OCI-LY1 (cell line): ENCODE measurements at regions not wholly inside any gene's neighbourhood (a gene's known extent, or its start where the extent isn't known, plus 50 kb on each side); places are given as distances from the start of the nearest gene placed in this dataset.

ENCODE experiments used
- H2AFZ ChIP-seq: fragments of 200-600 bp; sonication (generic), shearing (Covaris generic); 2 replicates; pipeline ENCODE4 v1.6.0; 2014; ENCODE audit warnings: antibody characterized with exemption, mild to moderate bottlenecking, low read length
- H3F3A ChIP-seq: fragments of 200-600 bp; sonication (generic), shearing (Covaris generic); 2 replicates; pipeline ENCODE4 v1.6.0; 2014; ENCODE audit warnings: mild to moderate bottlenecking, antibody characterized with exemption, low read length, moderate library complexity; ENCODE audit not compliant: insufficient read depth
- H3K27ac ChIP-seq: fragments of 200-600 bp; sonication (generic); 2 replicates; pipeline ENCODE4 v1.5.1; 2014; ENCODE audit warnings: low read length, mixed run types, mild to moderate bottlenecking, low read depth; ENCODE audit not compliant: poor library complexity, severe bottlenecking
- H3K27me3 ChIP-seq: fragments of 200-600 bp; sonication (generic); 2 replicates; pipeline ENCODE4 v1.6.0; 2014; ENCODE audit warnings: antibody characterized with exemption, mild to moderate bottlenecking, low read length, moderate library complexity; ENCODE audit not compliant: insufficient read depth
- H3K36me3 ChIP-seq: fragments of 200-600 bp; sonication (generic); 2 replicates; pipeline ENCODE4 v1.6.1; 2014; ENCODE audit warnings: mild to moderate bottlenecking, antibody characterized with exemption, low read length, moderate library complexity, mixed read lengths; ENCODE audit not compliant: insufficient read depth
- H3K4me1 ChIP-seq: fragments of 200-600 bp; sonication (generic); 2 replicates; pipeline ENCODE4 v1.5.1; 2014; ENCODE audit warnings: mild to moderate bottlenecking, low read length, moderate library complexity; ENCODE audit not compliant: insufficient read depth, severe bottlenecking
- H3K4me2 ChIP-seq: fragments of 200-600 bp; sonication (generic), shearing (Covaris generic); 2 replicates; pipeline ENCODE4 v1.6.1; 2014; ENCODE audit warnings: low read length
- H3K4me3 ChIP-seq: fragments of 200-600 bp; sonication (generic); 2 replicates; pipeline ENCODE4 v1.5.1; 2014; ENCODE audit warnings: low read length, low read depth, mild to moderate bottlenecking, mixed read lengths; ENCODE audit not compliant: poor library complexity, severe bottlenecking
- H3K79me2 ChIP-seq: fragments of 200-600 bp; shearing (Covaris generic); 2 replicates; pipeline ENCODE4 v1.6.1; 2016; ENCODE audit warnings: mixed run types, low read length, mixed read lengths; ENCODE audit not compliant: insufficient read depth
- H3K9ac ChIP-seq: fragments of 200-600 bp; sonication (generic), shearing (Covaris generic); 2 replicates; pipeline ENCODE4 v1.6.1; 2014; ENCODE audit warnings: mild to moderate bottlenecking, low read length, mixed read lengths
- H3K9me2 ChIP-seq: fragments of 200-600 bp; sonication (generic), shearing (Covaris generic); 2 replicates; pipeline ENCODE4 v1.6.1; 2014; ENCODE audit warnings: low read depth, mild to moderate bottlenecking, low read length, mixed read lengths
- H3K9me3 ChIP-seq: fragments of 200-600 bp; shearing (Covaris generic); 2 replicates; pipeline ENCODE4 v1.6.1; 2014; ENCODE audit warnings: low read length, mixed read lengths
- H4K20me1 ChIP-seq: fragments of 200-600 bp; sonication (generic), shearing (Covaris generic); 2 replicates; pipeline ENCODE4 v1.6.0; 2016; ENCODE audit warnings: mild to moderate bottlenecking, low read length; ENCODE audit not compliant: insufficient read depth
- CTCF ChIP-seq: fragments of 200-600 bp; sonication (generic), shearing (Covaris generic); IDR thresholded peaks from 2 replicates; pipeline ENCODE4 v1.5.1; 2017; ENCODE audit warnings: mild to moderate bottlenecking, antibody characterized with exemption, low read length, moderate library complexity, mixed read lengths
- EZH2 ChIP-seq: fragments of 200-600 bp; sonication (generic), shearing (Covaris generic); IDR thresholded peaks from 2 replicates; pipeline ENCODE4 v1.8.0; 2017; ENCODE audit warnings: borderline replicate concordance, mixed run types, mild to moderate bottlenecking, antibody characterized with exemption, low read length, moderate library complexity, mixed read lengths

DNA sequence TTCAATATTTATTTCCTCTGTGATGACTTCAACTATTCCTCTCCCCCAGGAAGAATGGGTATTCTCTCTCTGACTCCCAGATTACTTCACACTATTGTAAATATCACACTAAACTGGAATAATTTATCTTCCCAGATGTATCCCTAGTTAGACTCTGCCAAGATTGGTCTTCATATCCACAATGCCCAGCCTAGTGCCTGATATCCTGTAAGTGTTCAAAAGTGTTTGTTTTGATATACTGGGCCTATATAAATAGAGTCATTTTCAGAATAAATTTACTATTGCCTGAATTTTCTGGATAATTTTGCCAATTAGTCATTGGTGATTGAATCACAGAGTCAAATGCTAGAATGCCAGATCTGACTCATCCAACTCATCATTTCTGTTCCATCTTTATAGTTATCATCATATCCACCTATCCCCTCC is 143.7 kb upstream of the TNC start:
- no peaks in the 10 kb centered on the region for H3F3A ChIP-seq

DNA sequence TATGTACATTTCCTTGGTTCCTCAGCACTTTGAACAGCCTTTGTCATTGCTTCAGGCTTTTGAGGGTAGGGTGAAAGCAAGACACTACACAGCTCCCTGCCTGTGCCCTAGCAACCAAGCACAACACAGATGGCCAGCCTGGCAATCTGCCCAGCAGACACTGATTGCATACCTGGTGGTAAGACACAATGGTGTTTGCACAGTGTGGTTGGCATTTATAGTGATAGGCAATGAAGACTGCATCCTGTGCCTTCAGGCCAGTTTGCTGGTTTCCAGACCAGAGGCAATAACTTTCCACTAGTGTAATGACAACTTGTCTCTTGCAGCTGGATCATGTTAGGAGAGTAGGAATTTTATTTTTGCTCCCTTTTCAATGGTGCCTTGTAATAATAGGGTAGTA is 144.5 kb upstream of the TNC start:
- Histone ChIP-seq H3K27me3 (no peaks in the 10 kb centered on the region), H3K4me3 (no peak overlapping the region), H3K9ac (no peak overlapping the region), H2AFZ (no peak overlapping the region), H3K36me3 (no peaks in the 10 kb centered on the region), H3K27ac (no peak overlapping the region), H3K9me3 (no peaks in the 10 kb centered on the region), H3K9me2 (no peaks in the 10 kb centered on the region), H3K4me2 (no peak overlapping the region), H3K4me1 (no peaks in the 10 kb centered on the region), H3F3A (no peaks in the 10 kb centered on the region), H3K79me2 (no peaks in the 10 kb centered on the region), H4K20me1 (no peaks in the 10 kb centered on the region)
- no peak for TF ChIP-seq EZH2
- no peak for TF ChIP-seq CTCF

More for the DNA sequence above, 143.7 kb upstream of the TNC start:
- H4K20me1 ChIP-seq, result no peaks in the 10 kb centered on the region
- H3K9ac ChIP-seq, result no peak overlapping the region
- H3K27ac ChIP-seq, result no peak overlapping the region
- no peak for TF ChIP-seq CTCF
- no peak for TF ChIP-seq EZH2
- H3K36me3 ChIP-seq, result no peaks in the 10 kb centered on the region
- no peaks in the 10 kb centered on the region for H3K27me3 ChIP-seq
- no peaks in the 10 kb centered on the region for H3K79me2 ChIP-seq
- H2AFZ ChIP-seq, result no peak overlapping the region
- H3K4me2 ChIP-seq, result no peak overlapping the region
- H3K4me1 ChIP-seq, result no peaks in the 10 kb centered on the region
- H3K9me3 ChIP-seq, result no peaks in the 10 kb centered on the region
- H3K4me3 ChIP-seq, result no peak overlapping the region
- no peaks in the 10 kb centered on the region for H3K9me2 ChIP-seq

GRCh38 chr9:115262952-115263351 is 145.0 kb upstream of the TNC start:
- Histone ChIP-seq H3K79me2 (no peaks in the 10 kb centered on the region), H3K4me2 (no peak overlapping the region), H3K9me2 (no peaks in the 10 kb centered on the region), H3K27ac (no peak overlapping the region), H3K36me3 (no peaks in the 10 kb centered on the region), H3K9me3 (no peaks in the 10 kb centered on the region), H4K20me1 (no peaks in the 10 kb centered on the region), H3K4me1 (no peaks in the 10 kb centered on the region), H3K27me3 (no peaks in the 10 kb centered on the region), H3K4me3 (no peak overlapping the region), H2AFZ (no peak overlapping the region), H3F3A (no peaks in the 10 kb centered on the region), H3K9ac (no peak overlapping the region)
- TF ChIP-seq EZH2 (no peak), CTCF (no peak)
